OCI-LY7 (cell line): ENCODE measurements at regions not wholly inside any gene's neighbourhood (a gene's known extent, or its start where the extent isn't known, plus 50 kb on each side); places are given as distances from the start of the nearest gene placed in this dataset.

Experiments
- CTCF ChIP-seq: fragments of 200-600 bp; sonication (generic); conservative IDR thresholded peaks from 2 replicates; pipeline ENCODE4 v1.5.1; 2014; ENCODE audit warnings: mild to moderate bottlenecking, antibody characterized with exemption, low read length, moderate library complexity, mixed read lengths
- EZH2phosphoT487 ChIP-seq: fragments of 200-600 bp; sonication (generic); IDR thresholded peaks from 2 replicates; pipeline ENCODE4 v1.6.1; 2018; ENCODE audit warnings: low read depth, borderline replicate concordance, mild to moderate bottlenecking, mixed run types, antibody characterized with exemption, low read length, moderate library complexity, mixed read lengths

- no peak for TF ChIP-seq CTCF
- TF ChIP-seq EZH2phosphoT487: no peak
Measured at GRCh38 chr3:167187221-167187620, 192.9 kb downstream of the ZBBX start.
